Mesenchymal stem cell (in vitro differentiated cells and primary cell): ENCODE measurements at regions not wholly inside any gene's neighbourhood (a gene's known extent, or its start where the extent isn't known, plus 50 kb on each side); places are given as distances from the start of the nearest gene placed in this dataset.

Experiments
- DNase-seq: peaks from one replicate; pipeline ENCODE4 v3.0.0-alpha.2; 2013
- H2AFZ ChIP-seq: one replicate; pipeline ENCODE4 v1.6.1; 2013; ENCODE audit warnings: low read depth, mild to moderate bottlenecking, control low read depth, inconsistent platforms, low read length, moderate library complexity
- H2AK5ac ChIP-seq: 2 replicates; pipeline ENCODE4 v1.6.1; 2013; ENCODE audit warnings: low read length, moderate library complexity, mild to moderate bottlenecking, inconsistent platforms; ENCODE audit not compliant: severe bottlenecking
- H2BK120ac ChIP-seq: one replicate; pipeline ENCODE4 v1.6.1; 2013; ENCODE audit warnings: low read depth, mild to moderate bottlenecking, inconsistent platforms, low read length, moderate library complexity
- H2BK12ac ChIP-seq, 2 experiments: one replicate each; pipeline ENCODE4 v1.6.1; 2013; ENCODE audit warnings: inconsistent platforms in 2 of 2, low read length in 2 of 2, mild to moderate bottlenecking in 2 of 2, moderate library complexity in 2 of 2, control low read depth in 1 of 2
- H2BK15ac ChIP-seq: one replicate; pipeline ENCODE4 v1.6.1; 2013; ENCODE audit warnings: mild to moderate bottlenecking, low read depth, inconsistent platforms; ENCODE audit not compliant: poor library complexity, severe bottlenecking
- H2BK5ac ChIP-seq: 2 replicates; pipeline ENCODE4 v1.6.1; 2013; ENCODE audit warnings: low read depth, mild to moderate bottlenecking, low read length, control low read depth, inconsistent platforms; ENCODE audit not compliant: poor library complexity, severe bottlenecking
- H3K14ac ChIP-seq, 2 experiments: one replicate each; pipeline ENCODE4 v1.6.1; 2013; ENCODE audit warnings: inconsistent platforms in 2 of 2, low read length in 2 of 2, control low read depth in 1 of 2, mild to moderate bottlenecking in 1 of 2, moderate library complexity in 1 of 2
- H3K18ac ChIP-seq, 2 experiments: one replicate each; pipeline ENCODE4 v1.6.1; 2013; ENCODE audit warnings: inconsistent platforms in 2 of 2, low read length in 2 of 2, control low read depth in 1 of 2, low read depth in 1 of 2, mild to moderate bottlenecking in 1 of 2
- H3K23ac ChIP-seq, 2 experiments: one replicate each; pipeline ENCODE4 v1.6.1; 2013; ENCODE audit warnings: inconsistent platforms in 2 of 2, low read length in 2 of 2, mild to moderate bottlenecking in 2 of 2, moderate library complexity in 2 of 2, control low read depth in 1 of 2
- H3K27ac ChIP-seq: 2 replicates; pipeline ENCODE4 v1.5.1; 2013; ENCODE audit warnings: mild to moderate bottlenecking, moderate library complexity, low read length, control low read depth, inconsistent platforms; ENCODE audit not compliant: poor library complexity, severe bottlenecking
- H3K27me3 ChIP-seq, 2 experiments: 2 replicates each; pipeline versions ENCODE4 v1.6.1 to v1.7.0; 2013; ENCODE audit warnings: low read length in 2 of 2, mild to moderate bottlenecking in 2 of 2, moderate library complexity in 2 of 2, control low read depth in 1 of 2, inconsistent platforms in 1 of 2; ENCODE audit not compliant: control insufficient read depth in 1 of 2, insufficient read depth in 1 of 2
- H3K36me3 ChIP-seq, 2 experiments: 2 replicates each; pipeline versions ENCODE4 v1.6.1 to v1.7.0; 2013; ENCODE audit warnings: low read length in 2 of 2, control low read depth in 1 of 2, inconsistent platforms in 1 of 2, low read depth in 1 of 2, mild to moderate bottlenecking in 1 of 2; ENCODE audit not compliant: insufficient read depth in 2 of 2, control insufficient read depth in 1 of 2
- H3K4ac ChIP-seq, 2 experiments: one replicate each; pipeline ENCODE4 v1.6.1; 2013; ENCODE audit warnings: inconsistent platforms in 2 of 2, low read length in 2 of 2, mild to moderate bottlenecking in 2 of 2, moderate library complexity in 2 of 2, control low read depth in 1 of 2, low read depth in 1 of 2
- H3K4me1 ChIP-seq: 2 replicates; pipeline ENCODE4 v1.6.1; 2013; ENCODE audit warnings: low read depth, low read length, control low read depth; ENCODE audit not compliant: control insufficient read depth, insufficient read depth
- H3K4me2 ChIP-seq: 2 replicates; pipeline ENCODE4 v1.6.1; 2013; ENCODE audit warnings: low read length, mild to moderate bottlenecking, inconsistent platforms; ENCODE audit not compliant: poor library complexity, severe bottlenecking
- H3K4me3 ChIP-seq, 2 experiments: 2 replicates each; pipeline versions ENCODE4 v1.5.1 to v1.7.0; 2013; ENCODE audit warnings: low read length in 2 of 2, mild to moderate bottlenecking in 2 of 2, control low read depth in 1 of 2, low read depth in 1 of 2; ENCODE audit not compliant: insufficient read depth in 1 of 2
- H3K79me1 ChIP-seq: replicated peaks from 2 replicates; pipeline ENCODE4 v1.6.1; 2013; ENCODE audit warnings: mild to moderate bottlenecking, control low read depth, low read length, inconsistent platforms; ENCODE audit not compliant: poor library complexity, severe bottlenecking
- H3K9ac ChIP-seq: 2 replicates; pipeline ENCODE4 v1.7.0; 2013; ENCODE audit warnings: mild to moderate bottlenecking, low read length, moderate library complexity
- H3K9me3 ChIP-seq: 2 replicates; pipeline ENCODE4 v1.7.0; 2013; ENCODE audit warnings: mild to moderate bottlenecking, low read length; ENCODE audit not compliant: control insufficient read depth
- H4K8ac ChIP-seq: one replicate; pipeline ENCODE4 v1.6.1; 2013; ENCODE audit warnings: inconsistent platforms, mild to moderate bottlenecking, low read length, moderate library complexity
- H4K91ac ChIP-seq: one replicate; pipeline ENCODE4 v1.6.1; 2013; ENCODE audit warnings: mild to moderate bottlenecking, low read length, inconsistent platforms
- WGBS: methylation state at CpG from one replicate; pipeline ENCODE4 v1.1.7; 2013; ENCODE audit warnings: mixed read lengths; 5-methylcytosine and 5-hydroxymethylcytosine counted together

GRCh38 chr13:47862841-47863240 lies 138.2 kb downstream of the SUCLA2 start:
- Histone ChIP-seq H3K4me2 (no peak overlapping the region), H2BK15ac (no peak overlapping the region), H3K4me1 (no peaks in the 10 kb centered on the region), H3K9me3 (no peaks in the 10 kb centered on the region), H2BK120ac (no peak overlapping the region), H3K79me1 (no peaks in the 10 kb centered on the region), H3K27me3 (no peaks in the 10 kb centered on the region), H2AFZ (no peak overlapping the region), H2BK5ac (no peak overlapping the region), H2AK5ac (no peak overlapping the region), H3K27ac (no peak overlapping the region), H3K9ac (no peak overlapping the region), H3K23ac (no peak overlapping the region), H4K8ac (no peak overlapping the region), H2BK12ac (no peak overlapping the region), H3K4me3 (no peak overlapping the region), H3K4ac (no peak overlapping the region), H3K14ac (no peak overlapping the region), H4K91ac (no peak overlapping the region), H3K36me3 (no peaks in the 10 kb centered on the region), H3K18ac (no peak overlapping the region)
- DNase-seq: no peak
- WGBS: 88% methylated on average over 3 of the region's 3 CpGs

- 75% methylated on average over 1 of the region's 1 CpG for WGBS
- no peak overlapping the region for H3K4ac ChIP-seq
These were observed 141.9 kb downstream of the SUCLA2 start for GRCh38 chr13:47859165-47859564.

GRCh38 chr13:47858042-47859025 lies 142.7 kb downstream of the SUCLA2 start:
- H4K8ac ChIP-seq: no peak overlapping the region
- H2AK5ac ChIP-seq: no peak overlapping the region
- no peak overlapping the region for H3K4ac ChIP-seq
- H3K4me1 ChIP-seq: no peaks in the 10 kb centered on the region
- H3K14ac ChIP-seq: no peak overlapping the region
- H3K9ac ChIP-seq: peak overlapping the region; percentile 47
- H3K27ac ChIP-seq: no peak overlapping the region
- no peak overlapping the region for H2BK15ac ChIP-seq
- peak overlapping the region in 1 of 2 experiments; percentile 44 for H3K4me3 ChIP-seq
- no peaks in the 10 kb centered on the region for H3K27me3 ChIP-seq
- H3K23ac ChIP-seq: no peak overlapping the region
- no peaks in the 10 kb centered on the region for H3K9me3 ChIP-seq
- no peak overlapping the region for H3K18ac ChIP-seq
- no peak overlapping the region for H2BK120ac ChIP-seq
- H2BK12ac ChIP-seq: no peak overlapping the region
- no peaks in the 10 kb centered on the region for H3K79me1 ChIP-seq
- WGBS: 87% methylated on average over 8 of the region's 9 CpGs
- peak; percentile 62 for DNase-seq
- H3K36me3 ChIP-seq: no peaks in the 10 kb centered on the region
- H3K4me2 ChIP-seq: no peak overlapping the region
- no peak overlapping the region for H4K91ac ChIP-seq
- no peak overlapping the region for H2BK5ac ChIP-seq
- no peak overlapping the region for H2AFZ ChIP-seq

More at GRCh38 chr13:47859165-47859564, 141.9 kb downstream of the SUCLA2 start:
- Histone ChIP-seq H3K23ac (no peak overlapping the region), H3K36me3 (no peaks in the 10 kb centered on the region), H3K9ac (peak overlapping the region; percentile 47), H2BK120ac (no peak overlapping the region), H3K14ac (no peak overlapping the region), H3K18ac (no peak overlapping the region), H3K4me2 (no peak overlapping the region), H3K4me3 (peak overlapping the region in 1 of 2 experiments; percentile 44), H2AFZ (no peak overlapping the region), H2BK15ac (no peak overlapping the region), H3K27ac (no peak overlapping the region), H4K91ac (no peak overlapping the region), H3K9me3 (no peaks in the 10 kb centered on the region), H2BK5ac (no peak overlapping the region), H4K8ac (no peak overlapping the region), H3K79me1 (no peaks in the 10 kb centered on the region), H2BK12ac (no peak overlapping the region), H2AK5ac (no peak overlapping the region), H3K4me1 (no peaks in the 10 kb centered on the region), H3K27me3 (no peaks in the 10 kb centered on the region)
- no peak for DNase-seq

- Histone ChIP-seq H3K36me3 (no peaks in the 10 kb centered on the region), H3K4me2 (no peak overlapping the region), H2AK5ac (no peak overlapping the region), H3K18ac (no peak overlapping the region), H4K91ac (no peak overlapping the region), H3K9me3 (no peaks in the 10 kb centered on the region), H2BK5ac (no peak overlapping the region), H3K9ac (no peak overlapping the region), H2BK15ac (no peak overlapping the region), H2BK120ac (no peak overlapping the region), H3K4me3 (no peak overlapping the region), H2BK12ac (no peak overlapping the region), H2AFZ (no peak overlapping the region), H4K8ac (no peak overlapping the region), H3K79me1 (no peaks in the 10 kb centered on the region), H3K23ac (no peak overlapping the region), H3K14ac (no peak overlapping the region), H3K4ac (no peak overlapping the region), H3K27me3 (no peaks in the 10 kb centered on the region), H3K4me1 (no peaks in the 10 kb centered on the region), H3K27ac (peak overlapping the region; percentile 25)
- WGBS: 64% methylated on average over 1 of the region's 1 CpG
- peak; percentile 9 for DNase-seq
These were observed 147.8 kb downstream of the SUCLA2 start for GRCh38 chr13:47853236-47853635.
